Stimulated activated naive CD8-positive, alpha-beta T cell treated with anti-CD3 and anti-CD28 coated beads, Interleukin-15, Interleukin-2, amounts not matched to agents 100 U/mL and 50 U/mL, for 24 hours (primary cell): ENCODE measurements at regions not wholly inside any gene's neighbourhood (a gene's known extent, or its start where the extent isn't known, plus 50 kb on each side); places are given as distances from the start of the nearest gene placed in this dataset.
A peak's percentile ranks its signal among the peaks of the same experiment; 100 is the strongest.

ENCODE experiments used
- ATAC-seq: fragments of 150-1000 bp; cut with Tn5 transposase; one replicate; pipeline ENCODE4 v1.10.0; 2021
- DNase-seq: peaks from one replicate; pipeline ENCODE4 v3.0.0; 2021

- DNase-seq (no peak), ATAC-seq (no peak)
Observed at GRCh38 chr6:168883410-168884049, 370.1 kb downstream of the THBS2 start.

- ATAC-seq (no peak), DNase-seq (no peak)
Observed at GRCh38 chr6:168880271-168880670, 373.4 kb downstream of the THBS2 start.

GRCh38 chr6:168877821-168878282 is 375.8 kb downstream of the THBS2 start:
- DNase-seq (no peak), ATAC-seq (no peak)

GRCh38 chr6:168876956-168877355 is 376.7 kb downstream of the THBS2 start:
- ATAC-seq (no peak), DNase-seq (no peak)

- no peak for DNase-seq
- ATAC-seq, result no peak
Observed at GRCh38 chr6:168875811-168876576, 377.7 kb downstream of the THBS2 start.

- DNase-seq (no peak), ATAC-seq (no peak)
Observed at GRCh38 chr6:168874637-168875036, 379.0 kb downstream of the THBS2 start.

GRCh38 chr6:168873278-168874190 is 380.1 kb downstream of the THBS2 start:
- DNase-seq (no peak), ATAC-seq (no peak)

- ATAC-seq (no peak), DNase-seq (no peak)
Observed at GRCh38 chr6:168871642-168872315, 381.9 kb downstream of the THBS2 start.

- DNase-seq (no peak), ATAC-seq (no peak)
Observed at GRCh38 chr6:168870982-168871381, 382.7 kb downstream of the THBS2 start.

- ATAC-seq (no peak), DNase-seq (no peak)
Observed at GRCh38 chr6:168867247-168868102, 386.2 kb downstream of the THBS2 start.

- DNase-seq (no peak), ATAC-seq (peak; percentile 11)
Observed at GRCh38 chr6:168866534-168866933, 387.1 kb downstream of the THBS2 start.

- DNase-seq (no peak), ATAC-seq (no peak)
Observed at GRCh38 chr6:168865522-168865921, 388.1 kb downstream of the THBS2 start.

- ATAC-seq (no peak), DNase-seq (no peak)
Observed at GRCh38 chr6:168864541-168865460, 388.8 kb downstream of the THBS2 start.

GRCh38 chr6:168863467-168863866 is 390.2 kb downstream of the THBS2 start:
- DNase-seq, result no peak

GRCh38 chr6:168862346-168862980 is 391.2 kb downstream of the THBS2 start:
- no peak for DNase-seq
- no peak for ATAC-seq

More at GRCh38 chr6:168863467-168863866, 390.2 kb downstream of the THBS2 start:
- ATAC-seq, result no peak

- ATAC-seq, result no peak
- no peak for DNase-seq
Observed at GRCh38 chr6:168860987-168861386, 392.7 kb downstream of the THBS2 start.

GRCh38 chr6:168860341-168860740 is 393.3 kb downstream of the THBS2 start:
- ATAC-seq, result no peak
- no peak for DNase-seq

GRCh38 chr6:168858926-168859325 is 394.7 kb downstream of the THBS2 start:
- ATAC-seq (no peak), DNase-seq (no peak)

GRCh38 chr6:168856914-168857313 is 396.7 kb downstream of the THBS2 start:
- ATAC-seq (no peak), DNase-seq (no peak)
